HepG2 (cell line): ENCODE measurements at regions not wholly inside any gene's neighbourhood (a gene's known extent, or its start where the extent isn't known, plus 50 kb on each side); places are given as distances from the start of the nearest gene placed in this dataset.
A peak's percentile ranks its signal among the peaks of the same experiment; 100 is the strongest.

ENCODE experiments used
- ARID5B ChIP-seq: IDR thresholded peaks from 2 replicates; pipeline ENCODE4 v1.4.0; 2020; ENCODE audit warnings: mild to moderate bottlenecking, missing genetic modification reagents
- DPF2 ChIP-seq: sonication (generic); formaldehyde crosslinking; IDR thresholded peaks from 2 replicates; pipeline ENCODE4 v1.4.0; 2020; ENCODE audit warnings: mild to moderate bottlenecking, low read depth, missing genetic modification reagents, borderline replicate concordance
- EP300 ChIP-seq, 3 experiments: sonication (generic) in 1 of 3; formaldehyde crosslinking in 1 of 3; IDR thresholded peaks; 2 replicates each; pipeline versions ENCODE4 v1.5.1 to v1.6.1; 2011 to 2020; ENCODE audit warnings: low read depth in 2 of 3, low read length in 2 of 3, borderline replicate concordance in 1 of 3, improper control_type of control experiment in 1 of 3, mild to moderate bottlenecking in 1 of 3, missing genetic modification reagents in 1 of 3, moderate library complexity in 1 of 3
- FOXO4 ChIP-seq: sonication (generic); formaldehyde crosslinking; conservative IDR thresholded peaks from 2 replicates; pipeline ENCODE4 v1.8.1; 2023; ENCODE audit warnings: missing genetic modification reagents
- HOMEZ ChIP-seq: IDR thresholded peaks from 2 replicates; pipeline ENCODE4 v1.6.1; 2016; ENCODE audit warnings: low read depth
- KAT8 ChIP-seq: IDR thresholded peaks from 2 replicates; pipeline ENCODE4 v1.6.1; 2016; ENCODE audit warnings: missing genetic modification reagents, missing compliant biosample characterization
- MED1 ChIP-seq: sonication (generic); formaldehyde crosslinking; IDR thresholded peaks from 2 replicates; pipeline ENCODE4 v1.4.0; 2020; ENCODE audit warnings: missing genetic modification reagents
- MIXL1 ChIP-seq: IDR thresholded peaks from 2 replicates; pipeline ENCODE4 v1.6.1; 2016
- PLRG1 ChIP-seq: fragments of 450-650 bp; conservative IDR thresholded peaks from 2 replicates; pipeline ENCODE4 v1.6.1; 2016
- POGZ ChIP-seq: sonication (generic); formaldehyde crosslinking; IDR thresholded peaks from 2 replicates; pipeline ENCODE4 v1.4.0; 2020; ENCODE audit warnings: mild to moderate bottlenecking, missing genetic modification reagents
- SALL1 ChIP-seq: sonication (generic); formaldehyde crosslinking; IDR thresholded peaks from 2 replicates; pipeline ENCODE4 v1.8.0; 2022; ENCODE audit warnings: mild to moderate bottlenecking, missing genetic modification reagents
- TEAD3 ChIP-seq: optimal IDR thresholded peaks from 2 replicates; pipeline ENCODE3; 2016; ENCODE audit warnings: borderline replicate concordance
- TSC22D2 ChIP-seq: sonication (generic); formaldehyde crosslinking; IDR thresholded peaks from 2 replicates; pipeline ENCODE4 v1.5.1; 2020; ENCODE audit warnings: missing genetic modification reagents, mild to moderate bottlenecking, borderline replicate concordance
- ZNF263 ChIP-seq: sonication (generic); formaldehyde crosslinking; IDR thresholded peaks from 2 replicates; pipeline ENCODE4 v1.4.0; 2020; ENCODE audit warnings: missing genetic modification reagents
- ZNF281 ChIP-seq: sonication (generic); formaldehyde crosslinking; IDR thresholded peaks from 2 replicates; pipeline ENCODE4 v1.4.0; 2020; ENCODE audit warnings: missing genetic modification reagents, borderline replicate concordance
- ZNF317 ChIP-seq: sonication (generic); formaldehyde crosslinking; IDR thresholded peaks from 2 replicates; pipeline ENCODE4 v1.5.0; 2020; ENCODE audit warnings: mild to moderate bottlenecking, missing genetic modification reagents
- ZNF329 ChIP-seq: sonication (generic); formaldehyde crosslinking; IDR thresholded peaks from 2 replicates; pipeline ENCODE4 v1.9.0; 2021; ENCODE audit warnings: low read depth, mild to moderate bottlenecking, missing genetic modification reagents
- ZNF451 ChIP-seq: sonication (generic); formaldehyde crosslinking; IDR thresholded peaks from 2 replicates; pipeline ENCODE4 v1.5.0; 2020; ENCODE audit warnings: mild to moderate bottlenecking, missing genetic modification reagents
- ZNF615 ChIP-seq: sonication (generic); formaldehyde crosslinking; IDR thresholded peaks from 2 replicates; pipeline ENCODE4 v1.5.0; 2020; ENCODE audit warnings: mild to moderate bottlenecking, missing genetic modification reagents, borderline replicate concordance
- ZSCAN29 ChIP-seq: sonication (generic); formaldehyde crosslinking; conservative IDR thresholded peaks from 2 replicates; pipeline ENCODE4 v1.4.0; 2020; ENCODE audit warnings: mild to moderate bottlenecking, missing genetic modification reagents

- no peak for TF ChIP-seq FOXO4 (CRISPR knock-in tag)
- no peak for TF ChIP-seq PLRG1
- TF ChIP-seq ZNF281 (CRISPR knock-in tag), result peak; percentile 23; the same call in 1 of the 2 replicates
- no peak for TF ChIP-seq ZNF451 (CRISPR knock-in tag)
- 0 out of 2 replicates have a peak, but pooled peaks have one; percentile 54 for TF ChIP-seq ZSCAN29 (CRISPR knock-in tag)
- TF ChIP-seq ZNF317 (CRISPR knock-in tag), result 0 out of 2 replicates have a peak, but pooled peaks have one; percentile 56
- peak; percentile 53; the same call in 1 of the 2 replicates for TF ChIP-seq MIXL1
- no peak for TF ChIP-seq ZNF263 (CRISPR knock-in tag)
- peak; percentile 26 for TF ChIP-seq TEAD3 (CRISPR knock-in tag)
- TF ChIP-seq POGZ (CRISPR knock-in tag), result peak; percentile 80
- peak in 1 of 2 experiments; percentile 76; a peak in 2 of 4 replicates for TF ChIP-seq EP300 (IDR thresholded peaks at IDR 0.05; ENCODE audit: low read depth in 2 of 2, low read length in 2 of 2)
- TF ChIP-seq EP300 (CRISPR knock-in tag; IDR thresholded peaks at IDR 0.05; ENCODE audit: borderline replicate concordance), result no peak
- no peak for TF ChIP-seq ZNF329 (CRISPR knock-in tag)
- TF ChIP-seq TSC22D2 (CRISPR knock-in tag), result no peak
- TF ChIP-seq DPF2 (CRISPR knock-in tag), result peak; percentile 84
- TF ChIP-seq KAT8, result peak; percentile 42; the same call in 1 of the 2 replicates
- TF ChIP-seq ZNF615, result no peak
- TF ChIP-seq SALL1 (CRISPR knock-in tag), result peak; percentile 77
- peak; percentile 89 for TF ChIP-seq ARID5B (CRISPR knock-in tag)
- peak; percentile 86 for TF ChIP-seq MED1 (CRISPR knock-in tag)
- TF ChIP-seq HOMEZ, result peak; percentile 87
Observed at GRCh38 chr2:118477111-118477862, 370.2 kb downstream of the EN1 start (continued).
